ENCODE measurements at regions not wholly inside any gene's neighbourhood (a gene's known extent, or its start where the extent isn't known, plus 50 kb on each side); places are given as distances from the start of the nearest gene placed in this dataset.

GRCh38 chr6:3561725-3562124 lies 104.9 kb upstream of the SLC22A23 start:
- 33% methylated on average over 1 of the region's 1 CpG for WGBS (ENCODE audit: missing lambda C conversion rate)
- POLR2A ChIA-PET: interaction anchor here (0.7 kb wide), 1 partner anchor 67 kb away, joined by 3 read pairs; no protein-coding TSS in a partner anchor
- CTCF ChIA-PET: interaction anchor here (1.0 to 1.4 kb wide), 3 partner anchors 10 to 71 kb away, joined by 3 read pairs; no protein-coding TSS in a partner anchor
- FAIRE-seq (no peak), DNase-seq (ENCODE audit: low read depth in 1 of 2, low spot score in 1 of 2) (peak in 1 of 2 experiments; percentile 43), ATAC-seq (peak in 1 of 2 experiments; percentile 63; a peak in 3 of 6 replicates)
- Histone ChIP-seq H3K4me1 (no peaks in the 10 kb centered on the region; the same call in 2 of the 3 replicates), H3K4me3 (no peak overlapping the region), H3K9me3 (no peaks in the 10 kb centered on the region), H3K4me2 (no peak overlapping the region), H3K27ac (0 out of 6 replicates have a peak overlapping the region, but pooled peaks of 1 of the 2 experiments have one; percentile 37)
- TF ChIP-seq BHLHE40 (IDR thresholded peaks at IDR 0.05; ENCODE audit: low read depth, low read length): no peak
- TF ChIP-seq RAD21 (conservative IDR thresholded peaks at IDR 0.05 in 1 of 2, IDR thresholded peaks at IDR 0.05 in 1 of 2): peak in 1 of 2 experiments; percentile 6; a peak in 1 of 5 replicates

GRCh38 chr6:3560211-3560610 lies 103.4 kb upstream of the SLC22A23 start:
- FAIRE-seq (no peak), DNase-seq (ENCODE audit: low read depth in 1 of 2, low spot score in 1 of 2) (no peak), ATAC-seq (no peak)
- H3K27ac ChIP-seq: no peak overlapping the region
- H3K4me3 ChIP-seq: no peak overlapping the region
- no peak overlapping the region for H3K4me2 ChIP-seq
- no peaks in the 10 kb centered on the region; the same call in 2 of the 3 replicates for H3K4me1 ChIP-seq
- 100% methylated on average over 1 of the region's 1 CpG for WGBS (ENCODE audit: missing lambda C conversion rate)
- no peak for TF ChIP-seq FOXS1 (CRISPR knock-in tag; IDR thresholded peaks at IDR 0.05)
- TF ChIP-seq POLR2A (IDR thresholded peaks at IDR 0.05; ENCODE audit: low read length): no peak
- TF ChIP-seq HDAC2 (IDR thresholded peaks at IDR 0.05): no peak
- TF ChIP-seq RAD21 (conservative IDR thresholded peaks at IDR 0.05 in 1 of 2, IDR thresholded peaks at IDR 0.05 in 1 of 2): no peak
- no peak for TF ChIP-seq CBX8 (IDR thresholded peaks at IDR 0.05)
- no peak for TF ChIP-seq E2F6 (IDR thresholded peaks at IDR 0.05; ENCODE audit: borderline replicate concordance, low read depth)
- no peak for TF ChIP-seq ZFP36 (IDR thresholded peaks at IDR 0.05; ENCODE audit: borderline replicate concordance, partially characterized antibody)
- TF ChIP-seq ZSCAN20 (CRISPR knock-in tag; IDR thresholded peaks at IDR 0.05): no peak
- TF ChIP-seq CEBPB (IDR thresholded peaks at IDR 0.05): no peak
- TF ChIP-seq CHD4 (IDR thresholded peaks at IDR 0.05; ENCODE audit: borderline replicate concordance): no peak
- TF ChIP-seq HOXB13 (CRISPR knock-in tag; IDR thresholded peaks at IDR 0.05; ENCODE audit: low read depth): no peak
- no peak for TF ChIP-seq RARB (CRISPR knock-in tag; IDR thresholded peaks at IDR 0.05)
- ChIA-PET POLR2A (no interaction called here), CTCF (interaction anchor here (0.7 to 1.1 kb wide), 2 partner anchors 172 to 389 kb away, joined by 3 read pairs; no protein-coding TSS in a partner anchor)
- H3K9me3 ChIP-seq: no peaks in the 10 kb centered on the region

GRCh38 chr6:3559561-3559960 lies 102.7 kb upstream of the SLC22A23 start:
- FAIRE-seq: no peak
- ATAC-seq: no peak
- Histone ChIP-seq H3K4me2 (no peak overlapping the region), H3K4me1 (no peaks in the 10 kb centered on the region; the same call in 2 of the 3 replicates), H3K27ac (no peak overlapping the region), H3K9me3 (no peaks in the 10 kb centered on the region), H3K4me3 (no peak overlapping the region)
- WGBS (ENCODE audit: missing lambda C conversion rate): 55% methylated on average over 3 of the region's 3 CpGs
- CTCF ChIA-PET: no interaction called here
- no peak for DNase-seq (ENCODE audit: low read depth in 1 of 2, low spot score in 1 of 2)
- TF ChIP-seq BCL3 (IDR thresholded peaks at IDR 0.05) (no peak), PBX3 (IDR thresholded peaks at IDR 0.05) (no peak), RCOR1 (IDR thresholded peaks at IDR 0.05; ENCODE audit: low read depth, low read length) (no peak), HOXB5 (CRISPR knock-in tag; IDR thresholded peaks at IDR 0.05) (no peak), ZFP36 (IDR thresholded peaks at IDR 0.05; ENCODE audit: borderline replicate concordance, partially characterized antibody) (no peak), EHF (CRISPR knock-in tag; IDR thresholded peaks at IDR 0.05) (no peak), MAX (IDR thresholded peaks at IDR 0.05) (no peak), EHMT2 (IDR thresholded peaks at IDR 0.05; ENCODE audit: low read depth) (no peak), ESRRA (IDR thresholded peaks at IDR 0.05; ENCODE audit: borderline replicate concordance, low read length) (no peak), ELK1 (IDR thresholded peaks at IDR 0.05; ENCODE audit: low read depth, low read length) (no peak), HMGXB4 (CRISPR knock-in tag; IDR thresholded peaks at IDR 0.05; ENCODE audit: borderline replicate concordance) (no peak), HDAC2 (IDR thresholded peaks at IDR 0.05) (no peak), MYC (IDR thresholded peaks at IDR 0.05; ENCODE audit: borderline replicate concordance, low read length) (no peak)
- POLR2A ChIA-PET: interaction anchor here (0.7 kb wide), 1 partner anchor 29 kb away, joined by 3 read pairs; no protein-coding TSS in a partner anchor
